Stimulated activated CD4-positive, alpha-beta T cell treated with anti-CD3 and anti-CD28 coated beads, Interleukin-15, amount 100 ng/mL, for 48 hours (primary cell): ENCODE measurements at regions not wholly inside any gene's neighbourhood (a gene's known extent, or its start where the extent isn't known, plus 50 kb on each side); places are given as distances from the start of the nearest gene placed in this dataset.

Experiments
- DNase-seq, 2 donors: peaks; one replicate each; pipeline ENCODE4 v3.0.0-alpha.2; 2020; ENCODE audit warnings: low read depth in 2 of 2

GRCh38 chr4:137676357-137676998, 144.2 kb upstream of the PCDH18 start:
- no peak for DNase-seq

- no peak for DNase-seq
Measured at GRCh38 chr4:137674066-137674465, 141.8 kb upstream of the PCDH18 start.

- no peak for DNase-seq
Measured at GRCh38 chr4:137668885-137669545, 136.7 kb upstream of the PCDH18 start.

- DNase-seq = no peak
Measured at GRCh38 chr4:137664416-137664815, 132.1 kb upstream of the PCDH18 start.

- no peak for DNase-seq
Measured at GRCh38 chr4:137664046-137664387, 131.7 kb upstream of the PCDH18 start.

- no peak for DNase-seq
Measured at GRCh38 chr4:137663251-137664045, 131.2 kb upstream of the PCDH18 start.

GRCh38 chr4:137661693-137662092, 129.4 kb upstream of the PCDH18 start:
- no peak for DNase-seq

- DNase-seq = no peak
Measured at GRCh38 chr4:137660211-137660610, 127.9 kb upstream of the PCDH18 start.

- DNase-seq = no peak
Measured at GRCh38 chr4:137659431-137659830, 127.1 kb upstream of the PCDH18 start.

- DNase-seq = no peak
Measured at GRCh38 chr4:137656661-137657060, 124.4 kb upstream of the PCDH18 start.

GRCh38 chr4:137655302-137655701, 123.0 kb upstream of the PCDH18 start:
- DNase-seq = no peak

GRCh38 chr4:137651128-137651527, 118.8 kb upstream of the PCDH18 start:
- no peak for DNase-seq

GRCh38 chr4:137649711-137650450, 117.6 kb upstream of the PCDH18 start:
- DNase-seq = no peak

GRCh38 chr4:137648531-137648930, 116.2 kb upstream of the PCDH18 start:
- DNase-seq = no peak

- no peak for DNase-seq
Measured at GRCh38 chr4:137647375-137647774, 115.1 kb upstream of the PCDH18 start.

GRCh38 chr4:137644201-137644600, 111.9 kb upstream of the PCDH18 start:
- no peak for DNase-seq

GRCh38 chr4:137641544-137641943, 109.2 kb upstream of the PCDH18 start:
- DNase-seq = no peak

- DNase-seq = no peak
Measured at GRCh38 chr4:137640838-137641158, 108.5 kb upstream of the PCDH18 start.

GRCh38 chr4:137640156-137640837, 108.0 kb upstream of the PCDH18 start:
- no peak for DNase-seq

GRCh38 chr4:137638934-137639333, 106.6 kb upstream of the PCDH18 start:
- DNase-seq = no peak

- no peak for DNase-seq
Measured at GRCh38 chr4:137635601-137636000, 103.3 kb upstream of the PCDH18 start.

GRCh38 chr4:137635108-137635507, 102.8 kb upstream of the PCDH18 start:
- DNase-seq = no peak
